Endothelial cell (in vitro differentiated cells): ENCODE measurements at regions not wholly inside any gene's neighbourhood (a gene's known extent, or its start where the extent isn't known, plus 50 kb on each side); places are given as distances from the start of the nearest gene placed in this dataset.

ENCODE experiments used
- DNase-seq: peaks from one replicate; pipeline ENCODE4 v3.0.0; 2021; ENCODE audit warnings: low spot score
- H3K27ac Mint-ChIP-seq: one replicate; pipeline ENCODE4 v1.8.0; 2021; ENCODE audit warnings: mixed read lengths, inconsistent platforms; ENCODE audit not compliant: unreplicated experiment
- H3K27me3 Mint-ChIP-seq: one replicate; pipeline ENCODE4 v1.8.0; 2021; ENCODE audit warnings: mild to moderate bottlenecking, moderate library complexity, mixed read lengths, inconsistent platforms; ENCODE audit not compliant: unreplicated experiment
- H3K36me3 Mint-ChIP-seq: one replicate; pipeline ENCODE4 v1.8.0; 2021; ENCODE audit warnings: mild to moderate bottlenecking, low read depth, mixed read lengths, inconsistent platforms; ENCODE audit not compliant: unreplicated experiment
- H3K4me1 Mint-ChIP-seq: one replicate; pipeline ENCODE4 v1.8.0; 2021; ENCODE audit warnings: mild to moderate bottlenecking, mixed read lengths, inconsistent platforms; ENCODE audit not compliant: unreplicated experiment
- H3K4me3 Mint-ChIP-seq: one replicate; pipeline ENCODE4 v1.8.0; 2021; ENCODE audit warnings: mild to moderate bottlenecking, mixed read lengths, inconsistent platforms; ENCODE audit not compliant: unreplicated experiment
- H3K9me3 Mint-ChIP-seq: one replicate; pipeline ENCODE4 v1.8.0; 2021; ENCODE audit warnings: mixed read lengths, inconsistent platforms; ENCODE audit not compliant: unreplicated experiment
- CTCF ChIP-seq: fragments of 200-600 bp; sonication (generic); IDR thresholded peaks from one replicate; pipeline ENCODE4 v1.5.0; 2021; ENCODE audit warnings: antibody characterized with exemption; ENCODE audit not compliant: unreplicated experiment

GRCh38 chr5:2256691-2257280 lies 374.1 kb upstream of the IRX4 start:
- H3K36me3 Mint-ChIP-seq = no peaks in the 10 kb centered on the region
- H3K4me1 Mint-ChIP-seq = peaks cover 2% of the 10 kb centered on the region
- H3K27me3 Mint-ChIP-seq = peaks cover 10% of the 10 kb centered on the region
- TF ChIP-seq CTCF = no peak
- DNase-seq = no peak
- H3K4me3 Mint-ChIP-seq = no peak overlapping the region
- H3K27ac Mint-ChIP-seq = no peak overlapping the region
- H3K9me3 Mint-ChIP-seq = no peaks in the 10 kb centered on the region

GRCh38 chr5:2255915-2256690 lies 373.4 kb upstream of the IRX4 start:
- H3K4me1 Mint-ChIP-seq = peaks cover 2% of the 10 kb centered on the region
- no peak overlapping the region for H3K27ac Mint-ChIP-seq
- H3K9me3 Mint-ChIP-seq = peaks cover 1% of the 10 kb centered on the region
- peaks cover 10% of the 10 kb centered on the region for H3K27me3 Mint-ChIP-seq
- TF ChIP-seq CTCF = no peak
- no peak overlapping the region for H3K4me3 Mint-ChIP-seq
- no peak for DNase-seq
- H3K36me3 Mint-ChIP-seq = no peaks in the 10 kb centered on the region

GRCh38 chr5:2254880-2255750 lies 372.4 kb upstream of the IRX4 start:
- Mint-ChIP-seq H3K4me3 (no peak overlapping the region), H3K27me3 (peaks cover 11% of the 10 kb centered on the region)
- no peak for TF ChIP-seq CTCF

GRCh38 chr5:2254406-2254805 lies 371.7 kb upstream of the IRX4 start:
- Mint-ChIP-seq H3K36me3 (no peaks in the 10 kb centered on the region), H3K4me3 (no peak overlapping the region), H3K27me3 (peaks cover 11% of the 10 kb centered on the region), H3K9me3 (peaks cover 4% of the 10 kb centered on the region), H3K4me1 (peaks cover 2% of the 10 kb centered on the region), H3K27ac (no peak overlapping the region)
- no peak for DNase-seq
- no peak for TF ChIP-seq CTCF

More at GRCh38 chr5:2254880-2255750, 372.4 kb upstream of the IRX4 start:
- H3K9me3 Mint-ChIP-seq = peaks cover 4% of the 10 kb centered on the region
- no peak for DNase-seq
- H3K4me1 Mint-ChIP-seq = peaks cover 2% of the 10 kb centered on the region
- no peaks in the 10 kb centered on the region for H3K36me3 Mint-ChIP-seq
- no peak overlapping the region for H3K27ac Mint-ChIP-seq
